Neural progenitor cell (in vitro differentiated cells): ENCODE measurements at regions not wholly inside any gene's neighbourhood (a gene's known extent, or its start where the extent isn't known, plus 50 kb on each side); places are given as distances from the start of the nearest gene placed in this dataset.
A peak's percentile ranks its signal among the peaks of the same experiment; 100 is the strongest.

Experiments used
- DNase-seq: peaks from one replicate; pipeline ENCODE4 v3.0.0-alpha.2; 2016; ENCODE audit warnings: low spot score
- H2AFZ ChIP-seq: fragments of 200-600 bp; sonication (generic); replicated peaks from 2 replicates; pipeline ENCODE4 v1.6.1; 2016; ENCODE audit warnings: antibody characterized with exemption
- H3F3A ChIP-seq: fragments of 200-600 bp; sonication (generic); 2 replicates; pipeline ENCODE4 v1.6.1; 2016; ENCODE audit warnings: antibody characterized with exemption, low read depth
- H3K27ac ChIP-seq: fragments of 200-600 bp; sonication (generic); 2 replicates; pipeline ENCODE4 v1.5.1; 2016; ENCODE audit warnings: mild to moderate bottlenecking
- H3K27me3 ChIP-seq: fragments of 200-600 bp; sonication (generic); 2 replicates; pipeline ENCODE4 v1.6.1; 2016; ENCODE audit warnings: mild to moderate bottlenecking, moderate library complexity
- H3K36me3 ChIP-seq: fragments of 200-600 bp; sonication (generic); 2 replicates; pipeline ENCODE4 v1.5.1; 2016
- H3K4me1 ChIP-seq: fragments of 200-600 bp; sonication (generic); 2 replicates; pipeline ENCODE4 v1.6.1; 2016; ENCODE audit warnings: mixed run types
- H3K4me2 ChIP-seq: fragments of 200-600 bp; sonication (generic); 2 replicates; pipeline ENCODE4 v1.6.1; 2016
- H3K4me3 ChIP-seq: fragments of 200-600 bp; sonication (generic); 2 replicates; pipeline ENCODE4 v1.5.1; 2016
- H3K79me2 ChIP-seq: fragments of 200-600 bp; sonication (generic); 2 replicates; pipeline ENCODE4 v1.6.1; 2016; ENCODE audit warnings: low read depth
- H3K9ac ChIP-seq: fragments of 200-600 bp; sonication (generic); 2 replicates; pipeline ENCODE4 v1.6.1; 2016
- H3K9me3 ChIP-seq: fragments of 200-600 bp; sonication (generic); 2 replicates; pipeline ENCODE4 v1.5.1; 2016; ENCODE audit warnings: low read depth
- H4K20me1 ChIP-seq: fragments of 200-600 bp; sonication (generic); 2 replicates; pipeline ENCODE4 v1.6.1; 2016; ENCODE audit warnings: low read depth
- H3K27ac Mint-ChIP-seq: 3 replicates; pipeline ENCODE4 v1.8.0; 2021; ENCODE audit warnings: mixed read lengths
- H3K27me3 Mint-ChIP-seq: 2 replicates; pipeline ENCODE4 v1.8.0; 2022; ENCODE audit warnings: low read depth, mild to moderate bottlenecking, inconsistent platforms, moderate library complexity, mixed read lengths; ENCODE audit not compliant: insufficient read depth
- H3K36me3 Mint-ChIP-seq: 3 replicates; pipeline ENCODE4 v1.8.0; 2021; ENCODE audit warnings: mixed read lengths
- H3K4me1 Mint-ChIP-seq: 3 replicates; pipeline ENCODE4 v1.8.0; 2021; ENCODE audit warnings: mixed read lengths
- H3K4me3 Mint-ChIP-seq: 3 replicates; pipeline ENCODE4 v1.8.0; 2021; ENCODE audit warnings: mild to moderate bottlenecking, moderate library complexity, mixed read lengths
- H3K9me3 Mint-ChIP-seq: 3 replicates; pipeline ENCODE4 v1.8.0; 2020; ENCODE audit warnings: mixed read lengths
- EZH2 ChIP-seq: fragments of 200-600 bp; sonication (generic); IDR thresholded peaks from 2 replicates; pipeline ENCODE4 v1.6.1; 2017; ENCODE audit warnings: antibody characterized with exemption, mild to moderate bottlenecking, moderate library complexity
- EZH2phosphoT487 ChIP-seq: fragments of 200-600 bp; sonication (generic); IDR thresholded peaks from 2 replicates; pipeline ENCODE4 v1.6.1; 2017; ENCODE audit warnings: antibody characterized with exemption
- TF ChIP-seq, protein P1 (sequence below): fragments of 200-600 bp; sonication (generic); IDR thresholded peaks from 2 replicates; pipeline ENCODE4 v1.5.1; 2017; ENCODE audit warnings: antibody characterized with exemption, mild to moderate bottlenecking

DNA sequence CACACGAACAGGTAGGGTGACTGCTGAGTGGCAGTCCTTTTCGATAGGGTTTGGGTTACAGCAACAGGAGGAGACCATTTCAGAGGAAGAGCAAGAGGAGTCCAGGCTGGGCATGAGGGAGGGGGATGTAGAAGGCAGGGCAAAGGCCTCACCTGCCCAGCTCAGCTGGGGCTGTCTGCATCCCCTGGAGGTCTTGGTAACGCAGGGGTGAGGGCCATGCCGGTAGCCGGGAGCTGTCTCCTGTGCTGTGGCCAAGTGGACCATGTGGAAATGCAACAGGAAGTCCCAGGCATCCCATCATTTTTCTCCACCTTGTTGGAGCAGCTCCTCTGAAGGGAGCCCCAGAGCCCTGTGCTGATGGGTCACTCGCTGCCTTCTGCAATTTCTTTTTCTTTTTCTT, 105.4 kb upstream of the C1orf174 start:
- Histone ChIP-seq H3F3A (no peaks in the 10 kb centered on the region), H3K4me2 (no peak overlapping the region), H3K27me3 (no peaks in the 10 kb centered on the region), H3K79me2 (no peaks in the 10 kb centered on the region), H3K9ac (no peak overlapping the region), H4K20me1 (no peaks in the 10 kb centered on the region), H3K36me3 (no peaks in the 10 kb centered on the region), H3K27ac (no peak overlapping the region), H3K4me3 (no peak overlapping the region), H2AFZ (no peak overlapping the region), H3K9me3 (no peaks in the 10 kb centered on the region), H3K4me1 (no peaks in the 10 kb centered on the region)
- Mint-ChIP-seq H3K4me3 (no peak overlapping the region), H3K4me1 (peaks cover 6% of the 10 kb centered on the region), H3K9me3 (peaks cover 4% of the 10 kb centered on the region), H3K27me3 (peaks cover 13% of the 10 kb centered on the region), H3K36me3 (no peaks in the 10 kb centered on the region), H3K27ac (no peak overlapping the region)
- TF ChIP-seq EZH2phosphoT487 = no peak
- TF ChIP-seq EZH2 = no peak
- TF ChIP-seq, protein P1, sequence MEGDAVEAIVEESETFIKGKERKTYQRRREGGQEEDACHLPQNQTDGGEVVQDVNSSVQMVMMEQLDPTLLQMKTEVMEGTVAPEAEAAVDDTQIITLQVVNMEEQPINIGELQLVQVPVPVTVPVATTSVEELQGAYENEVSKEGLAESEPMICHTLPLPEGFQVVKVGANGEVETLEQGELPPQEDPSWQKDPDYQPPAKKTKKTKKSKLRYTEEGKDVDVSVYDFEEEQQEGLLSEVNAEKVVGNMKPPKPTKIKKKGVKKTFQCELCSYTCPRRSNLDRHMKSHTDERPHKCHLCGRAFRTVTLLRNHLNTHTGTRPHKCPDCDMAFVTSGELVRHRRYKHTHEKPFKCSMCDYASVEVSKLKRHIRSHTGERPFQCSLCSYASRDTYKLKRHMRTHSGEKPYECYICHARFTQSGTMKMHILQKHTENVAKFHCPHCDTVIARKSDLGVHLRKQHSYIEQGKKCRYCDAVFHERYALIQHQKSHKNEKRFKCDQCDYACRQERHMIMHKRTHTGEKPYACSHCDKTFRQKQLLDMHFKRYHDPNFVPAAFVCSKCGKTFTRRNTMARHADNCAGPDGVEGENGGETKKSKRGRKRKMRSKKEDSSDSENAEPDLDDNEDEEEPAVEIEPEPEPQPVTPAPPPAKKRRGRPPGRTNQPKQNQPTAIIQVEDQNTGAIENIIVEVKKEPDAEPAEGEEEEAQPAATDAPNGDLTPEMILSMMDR = no peak
- DNase-seq = no peak

DNA sequence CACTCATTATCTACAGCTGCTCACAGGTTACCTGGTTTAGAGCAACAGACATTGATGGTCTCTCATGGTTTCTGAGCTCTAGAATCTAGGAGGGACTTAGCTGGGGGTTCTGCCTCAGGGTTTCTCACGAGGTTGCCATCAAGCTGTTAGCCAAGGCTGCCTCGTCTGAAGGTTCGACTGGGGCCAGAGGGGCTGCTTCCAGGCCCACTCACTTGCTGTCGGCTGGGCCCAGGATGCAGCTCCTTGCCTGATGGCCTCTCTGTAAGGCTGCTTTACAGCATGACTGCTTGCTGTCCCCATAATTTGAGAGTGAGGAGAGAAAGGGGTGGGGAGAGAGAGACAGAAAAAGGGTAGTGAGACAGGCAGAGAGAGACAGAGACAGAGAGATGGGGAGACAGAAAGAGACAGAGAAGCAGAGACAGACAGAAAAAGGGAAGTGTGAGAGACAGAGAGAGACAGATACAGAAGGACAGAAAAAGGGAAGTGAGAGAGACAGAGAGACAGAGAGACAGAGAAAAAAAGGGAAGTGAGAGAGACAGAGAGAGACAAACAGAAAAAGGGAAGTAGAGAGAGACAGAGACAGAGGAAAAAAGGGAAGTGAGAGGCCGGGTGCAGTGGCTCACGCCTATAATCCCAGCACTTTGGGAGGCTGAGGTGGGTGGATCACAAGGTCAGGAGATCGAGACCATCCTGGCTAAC, 106.8 kb upstream of the C1orf174 start:
- Mint-ChIP-seq H3K27ac (no peak overlapping the region), H3K36me3 (no peaks in the 10 kb centered on the region), H3K4me3 (no peak overlapping the region), H3K27me3 (peaks cover 15% of the 10 kb centered on the region), H3K9me3 (peaks cover 4% of the 10 kb centered on the region), H3K4me1 (peaks cover 15% of the 10 kb centered on the region)
- H4K20me1 ChIP-seq = no peaks in the 10 kb centered on the region
- H3F3A ChIP-seq = no peaks in the 10 kb centered on the region
- H3K4me1 ChIP-seq = no peaks in the 10 kb centered on the region
- DNase-seq = no peak
- H3K9ac ChIP-seq = no peak overlapping the region
- H3K36me3 ChIP-seq = no peaks in the 10 kb centered on the region
- no peaks in the 10 kb centered on the region for H3K79me2 ChIP-seq
- no peak overlapping the region for H2AFZ ChIP-seq
- no peak overlapping the region for H3K4me3 ChIP-seq
- no peaks in the 10 kb centered on the region for H3K27me3 ChIP-seq
- no peak overlapping the region for H3K4me2 ChIP-seq
- H3K27ac ChIP-seq = no peak overlapping the region
- H3K9me3 ChIP-seq = no peaks in the 10 kb centered on the region
- TF ChIP-seq, protein P1 = no peak
- TF ChIP-seq EZH2 (no peak), EZH2phosphoT487 (no peak)

DNA sequence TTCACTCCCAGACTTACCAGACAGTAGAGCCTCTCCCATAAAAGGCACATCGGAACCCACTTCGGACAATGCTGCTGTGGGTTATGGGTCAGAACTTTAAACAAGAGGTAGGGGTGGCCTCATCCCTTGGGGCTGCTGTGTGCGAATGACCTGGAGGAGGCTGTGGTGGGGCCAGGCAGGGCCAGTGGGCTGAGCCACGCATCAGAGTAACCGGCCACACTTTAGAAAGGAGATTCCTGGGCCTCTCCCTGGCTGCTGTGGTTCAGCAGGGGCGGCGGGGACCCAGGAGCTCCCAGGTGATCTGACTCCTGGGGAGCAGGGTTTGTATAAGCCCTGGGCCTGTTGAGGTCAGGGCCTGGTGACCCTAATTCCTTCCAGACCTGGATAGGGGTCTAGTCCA, 110.2 kb upstream of the C1orf174 start:
- no peaks in the 10 kb centered on the region for H4K20me1 ChIP-seq
- H3K36me3 ChIP-seq = no peaks in the 10 kb centered on the region
- peak overlapping the region; percentile 53 for H3K27ac Mint-ChIP-seq
- no peak for DNase-seq
- no peak overlapping the region for H3K9ac ChIP-seq
- H3F3A ChIP-seq = no peaks in the 10 kb centered on the region
- peaks cover 8% of the 10 kb centered on the region for H3K27me3 Mint-ChIP-seq
- no peaks in the 10 kb centered on the region for H3K4me1 ChIP-seq
- no peak overlapping the region for H3K4me3 ChIP-seq
- peaks cover 4% of the 10 kb centered on the region for H3K9me3 Mint-ChIP-seq
- H3K79me2 ChIP-seq = no peaks in the 10 kb centered on the region
- H2AFZ ChIP-seq = no peak overlapping the region
- H3K4me2 ChIP-seq = no peak overlapping the region
- H3K9me3 ChIP-seq = no peaks in the 10 kb centered on the region
- no peak overlapping the region for H3K4me3 Mint-ChIP-seq
- H3K4me1 Mint-ChIP-seq = peaks cover 15% of the 10 kb centered on the region
- TF ChIP-seq EZH2 = no peak
- TF ChIP-seq, protein P1 = no peak
- no peak for TF ChIP-seq EZH2phosphoT487
- H3K27me3 ChIP-seq = no peaks in the 10 kb centered on the region
- H3K36me3 Mint-ChIP-seq = no peaks in the 10 kb centered on the region
- H3K27ac ChIP-seq = no peak overlapping the region
